ENCODE measurements at regions not wholly inside any gene's neighbourhood (a gene's known extent, or its start where the extent isn't known, plus 50 kb on each side); places are given as distances from the start of the nearest gene placed in this dataset.

DNA sequence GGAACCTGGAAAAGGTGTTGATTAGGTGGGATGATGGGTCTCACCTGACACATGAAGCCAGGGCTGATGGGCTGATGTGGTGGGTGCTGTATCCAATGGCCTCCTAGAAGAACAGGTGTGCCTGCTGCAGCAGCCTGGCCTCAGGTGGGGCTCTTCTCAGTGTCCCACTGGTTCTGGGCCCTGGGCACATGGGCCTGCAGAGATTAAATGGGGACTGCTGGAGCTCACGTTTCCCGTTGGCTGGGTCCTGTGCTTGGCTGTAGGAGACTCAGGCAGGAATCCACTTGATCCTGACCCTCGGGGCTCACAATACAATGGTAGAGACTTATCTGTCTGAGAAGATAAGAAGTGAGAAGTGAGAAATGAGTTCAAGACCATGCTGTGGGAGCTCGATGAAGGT, 170.9 kb downstream of the KCNS3 start:
- TF ChIP-seq MYC (IDR thresholded peaks at IDR 0.05; ENCODE audit: low read depth, low read length): no peak
- TF ChIP-seq, protein P1, sequence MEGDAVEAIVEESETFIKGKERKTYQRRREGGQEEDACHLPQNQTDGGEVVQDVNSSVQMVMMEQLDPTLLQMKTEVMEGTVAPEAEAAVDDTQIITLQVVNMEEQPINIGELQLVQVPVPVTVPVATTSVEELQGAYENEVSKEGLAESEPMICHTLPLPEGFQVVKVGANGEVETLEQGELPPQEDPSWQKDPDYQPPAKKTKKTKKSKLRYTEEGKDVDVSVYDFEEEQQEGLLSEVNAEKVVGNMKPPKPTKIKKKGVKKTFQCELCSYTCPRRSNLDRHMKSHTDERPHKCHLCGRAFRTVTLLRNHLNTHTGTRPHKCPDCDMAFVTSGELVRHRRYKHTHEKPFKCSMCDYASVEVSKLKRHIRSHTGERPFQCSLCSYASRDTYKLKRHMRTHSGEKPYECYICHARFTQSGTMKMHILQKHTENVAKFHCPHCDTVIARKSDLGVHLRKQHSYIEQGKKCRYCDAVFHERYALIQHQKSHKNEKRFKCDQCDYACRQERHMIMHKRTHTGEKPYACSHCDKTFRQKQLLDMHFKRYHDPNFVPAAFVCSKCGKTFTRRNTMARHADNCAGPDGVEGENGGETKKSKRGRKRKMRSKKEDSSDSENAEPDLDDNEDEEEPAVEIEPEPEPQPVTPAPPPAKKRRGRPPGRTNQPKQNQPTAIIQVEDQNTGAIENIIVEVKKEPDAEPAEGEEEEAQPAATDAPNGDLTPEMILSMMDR (IDR thresholded peaks at IDR 0.05; ENCODE audit: extremely low read depth in 1 of 2, insufficient read depth in 1 of 2, low read depth in 1 of 2, low read length in 2 of 2): no peak

Measured in endothelial cell of umbilical vein (primary cell).